HepG2 (cell line): ENCODE measurements at regions not wholly inside any gene's neighbourhood (a gene's known extent, or its start where the extent isn't known, plus 50 kb on each side); places are given as distances from the start of the nearest gene placed in this dataset.

Source experiments
- ATAC-seq: fragments of 200-7000 bp; cut with Tn5 transposase; 3 replicates; pipeline ENCODE4 v1.9.1; 2020; ENCODE audit warnings: mild to moderate bottlenecking, moderate library complexity
- BruUV-seq: library from RNA; stranded (reverse); fragments of 400-500 nt; replicated peaks from 2 replicates; lab custom pipeline; 2021; lab: Mats Ljungman, UMichigan
- CTCF ChIA-PET: fragments of 300-600 bp; formaldehyde crosslinking; extraction: SDS; loops from one replicate; lab custom pipeline; 2021; ENCODE audit warnings: low total read pairs, inconsistent platforms, low intra/inter-chr PET ratio; lab: Yijun Ruan, JAX
- POLR2A ChIA-PET: fragments of 350-600 bp; sonication (Branson Sonifier 250); formaldehyde crosslinking; loops from one replicate; lab custom pipeline; 2020; ENCODE audit warnings: antibody characterized with exemption, inconsistent platforms; lab: Yijun Ruan, JAX
- DNase-seq: peaks from one replicate; pipeline ENCODE4 v3.0.0-alpha.2; 2015; ENCODE audit warnings: low spot score
- FAIRE-seq: peaks from 3 replicates; lab custom pipeline; 2011; peaks lifted over from hg19 to GRCh38; lab: Jason Lieb, UNC
- H2AFZ ChIP-seq: one replicate; pipeline ENCODE4 v1.6.1; 2011; ENCODE audit warnings: low read length, inconsistent platforms
- H3K27ac ChIP-seq: fragments of 300-600 bp; 3 replicates; pipeline ENCODE4 v1.8.0; 2011; ENCODE audit warnings: mixed run types, mild to moderate bottlenecking, mixed read lengths, low read length, inconsistent platforms; ENCODE audit not compliant: insufficient read depth; ENCODE audit errors: extremely low read length
- H3K27me3 ChIP-seq, 2 experiments: fragments of 200-600 bp in 1 of 2; 2 replicates in 1 of 2; 3 replicates in 1 of 2; pipeline versions ENCODE4 v1.6.0 to v1.8.0; 2011; ENCODE audit warnings: low read length in 2 of 2, mild to moderate bottlenecking in 2 of 2, moderate library complexity in 2 of 2, inconsistent platforms in 1 of 2; ENCODE audit not compliant: insufficient read depth in 2 of 2, control insufficient read depth in 1 of 2
- H3K36me3 ChIP-seq, 2 experiments: fragments of 200-600 bp in 1 of 2; replicated peaks in 1 of 2; 2 replicates in 1 of 2; 3 replicates in 1 of 2; pipeline versions ENCODE4 v1.5.1 to v1.8.0; 2011; ENCODE audit warnings: low read length in 2 of 2, inconsistent platforms in 1 of 2; ENCODE audit not compliant: insufficient read depth in 2 of 2, control insufficient read depth in 1 of 2
- H3K4me1 ChIP-seq: 2 replicates; pipeline ENCODE4 v1.5.1; 2012; ENCODE audit warnings: low read length, inconsistent platforms; ENCODE audit not compliant: insufficient read depth
- H3K4me2 ChIP-seq: 2 replicates; pipeline ENCODE4 v1.6.0; 2011; ENCODE audit warnings: low read depth, low read length, inconsistent platforms
- H3K4me3 ChIP-seq, 3 experiments: fragments of 200-600 bp in 1 of 3; sonication (generic), shearing (Covaris generic) in 1 of 3; replicated peaks in 1 of 3; 2 replicates each; pipeline ENCODE4 v1.5.1; 2011 to 2016; ENCODE audit warnings: low read length in 3 of 3, inconsistent platforms in 2 of 3, low read depth in 2 of 3, mild to moderate bottlenecking in 2 of 3, control low read depth in 1 of 3, mixed read lengths in 1 of 3; ENCODE audit not compliant: insufficient read depth in 1 of 3
- H3K79me2 ChIP-seq: one replicate; pipeline ENCODE4 v1.6.1; 2011; ENCODE audit warnings: low read length, inconsistent platforms; ENCODE audit not compliant: insufficient read depth
- H3K9ac ChIP-seq: 2 replicates; pipeline ENCODE4 v1.6.0; 2011; ENCODE audit warnings: mild to moderate bottlenecking, low read depth, low read length, inconsistent platforms; ENCODE audit not compliant: insufficient read depth
- H3K9me3 ChIP-seq: 2 replicates; pipeline ENCODE4 v1.5.1; 2012; ENCODE audit warnings: mild to moderate bottlenecking, low read length
- H4K20me1 ChIP-seq: 2 replicates; pipeline ENCODE4 v1.6.0; 2011; ENCODE audit warnings: inconsistent platforms, mild to moderate bottlenecking, low read length, moderate library complexity; ENCODE audit not compliant: insufficient read depth
- AGO1 ChIP-seq: fragments of 200-400 bp; formaldehyde crosslinking; IDR thresholded peaks from 2 replicates; pipeline ENCODE4 v1.6.1; 2017; ENCODE audit warnings: mild to moderate bottlenecking, low read depth, low read length, moderate library complexity; ENCODE audit not compliant: poor library complexity, severe bottlenecking
- CC2D1A ChIP-seq: sonication (generic); formaldehyde crosslinking; IDR thresholded peaks from 2 replicates; pipeline ENCODE4 v1.8.1; 2023; ENCODE audit warnings: mild to moderate bottlenecking, missing genetic modification reagents
- HINFP ChIP-seq: sonication (generic); formaldehyde crosslinking; IDR thresholded peaks from 2 replicates; pipeline ENCODE4 v1.4.0; 2020; ENCODE audit warnings: low read depth, mild to moderate bottlenecking, missing genetic modification reagents
- HNRNPLL ChIP-seq: fragments of 200-400 bp; formaldehyde crosslinking; IDR thresholded peaks from 2 replicates; pipeline ENCODE4 v1.6.1; 2017; ENCODE audit warnings: mild to moderate bottlenecking, low read depth, low read length; ENCODE audit not compliant: poor library complexity, severe bottlenecking
- KDM5B ChIP-seq: sonication (generic); formaldehyde crosslinking; IDR thresholded peaks from 2 replicates; pipeline ENCODE4 v1.4.0; 2020; ENCODE audit warnings: missing genetic modification reagents, mild to moderate bottlenecking, borderline replicate concordance
- SALL2 ChIP-seq: sonication (generic); formaldehyde crosslinking; IDR thresholded peaks from 2 replicates; pipeline ENCODE4 v1.8.1; 2023; ENCODE audit warnings: mild to moderate bottlenecking, missing genetic modification reagents, inconsistent platforms
- TERF1 ChIP-seq: sonication (generic); formaldehyde crosslinking; IDR thresholded peaks from 2 replicates; pipeline ENCODE4 v1.8.0; 2022; ENCODE audit warnings: mild to moderate bottlenecking, missing genetic modification reagents, moderate library complexity
- XRCC5 ChIP-seq: fragments of 200-400 bp; formaldehyde crosslinking; optimal IDR thresholded peaks from 2 replicates; pipeline ENCODE3; 2017; ENCODE audit warnings: mild to moderate bottlenecking, low read length
- ZMYM3 ChIP-seq: sonication (generic); formaldehyde crosslinking; IDR thresholded peaks from 2 replicates; pipeline ENCODE4 v1.5.1; 2020; ENCODE audit warnings: mild to moderate bottlenecking, missing genetic modification reagents
- ZNF224 ChIP-seq: sonication (generic); formaldehyde crosslinking; IDR thresholded peaks from 2 replicates; pipeline ENCODE4 v1.5.0; 2020; ENCODE audit warnings: mild to moderate bottlenecking, missing genetic modification reagents
- ZNF263 ChIP-seq: sonication (generic); formaldehyde crosslinking; IDR thresholded peaks from 2 replicates; pipeline ENCODE4 v1.4.0; 2020; ENCODE audit warnings: missing genetic modification reagents
- ZNF431 ChIP-seq: sonication (generic); formaldehyde crosslinking; IDR thresholded peaks from 2 replicates; pipeline ENCODE4 v1.9.0; 2022; ENCODE audit warnings: missing genetic modification reagents, low read depth, mild to moderate bottlenecking, borderline replicate concordance
- ZNF530 ChIP-seq: sonication (generic); formaldehyde crosslinking; IDR thresholded peaks from 2 replicates; pipeline ENCODE4 v1.5.0; 2020; ENCODE audit warnings: low read depth, mild to moderate bottlenecking, missing genetic modification reagents
- ZNF572 ChIP-seq: sonication (generic); formaldehyde crosslinking; IDR thresholded peaks from 2 replicates; pipeline ENCODE4 v1.5.1; 2020; ENCODE audit warnings: mild to moderate bottlenecking, missing genetic modification reagents
- ZNF614 ChIP-seq: IDR thresholded peaks from 2 replicates; pipeline ENCODE4 v1.6.1; 2018; ENCODE audit warnings: missing biosample characterization, missing genetic modification reagents, inconsistent platforms, borderline replicate concordance
- ZNF737 ChIP-seq: sonication (generic); formaldehyde crosslinking; IDR thresholded peaks from 2 replicates; pipeline ENCODE4 v1.5.0; 2020; ENCODE audit warnings: missing genetic modification reagents, mild to moderate bottlenecking, borderline replicate concordance
- ZNF776 ChIP-seq: sonication (generic); formaldehyde crosslinking; IDR thresholded peaks from 2 replicates; pipeline ENCODE4 v1.4.0; 2020; ENCODE audit warnings: mild to moderate bottlenecking, missing genetic modification reagents
- ZNF879 ChIP-seq: sonication (generic); formaldehyde crosslinking; IDR thresholded peaks from 2 replicates; pipeline ENCODE4 v1.8.1; 2023; ENCODE audit warnings: missing genetic modification reagents
- WGBS: methylation state at CpG from one replicate; pipeline ENCODE4 v1.1.6; 2017; ENCODE audit warnings: low lambda C conversion rate; 5-methylcytosine and 5-hydroxymethylcytosine counted together
- in situ Hi-C: cut with HindIII; loops from 2 replicates; pipeline ENCODE4 v1.10.0; 2017; ENCODE audit warnings: low pct_unique_long_range_greater_than_20kb; ENCODE audit not compliant: extremely low pct_ligation_motif_present
- intact Hi-C: fragments of 100-400 bp; cut with micrococcal nuclease; formaldehyde crosslinking; loops from one replicate; pipeline ENCODE4 v1.10.0; 2022; ENCODE audit not compliant: unreplicated experiment

- Histone ChIP-seq H3K4me2 (no peak overlapping the region), H3K27me3 (peaks cover 8 to 60% of the 10 kb centered on the region in 2 experiments), H3K79me2 (no peaks in the 10 kb centered on the region), H2AFZ (no peak overlapping the region), H3K4me1 (peaks cover 88% of the 10 kb centered on the region), H3K27ac (no peak overlapping the region), H3K36me3 (no peaks in the 10 kb centered on the region), H3K9me3 (no peaks in the 10 kb centered on the region), H3K4me3 (no peak overlapping the region), H4K20me1 (no peaks in the 10 kb centered on the region), H3K9ac (no peak overlapping the region)
- POLR2A ChIA-PET = interaction anchor here (0.7 to 1.7 kb wide), 5 partner anchors 11 to 82 kb away, joined by 3 to 10 read pairs (median 3); no protein-coding TSS in a partner anchor
- no peak; the same call in 2 of the 3 replicates for ATAC-seq
- no peak for DNase-seq
- in situ Hi-C loops = no loop called here
- 21% methylated on average over 5 of the region's 5 CpGs for WGBS
- BruUV-seq = no TSS peak
- no peak for FAIRE-seq
- CTCF ChIA-PET = no interaction called here
- intact Hi-C loops = no loop called here
- TF ChIP-seq ZNF737 (CRISPR knock-in tag) = 0 out of 2 replicates have a peak, but pooled peaks have one; percentile 62
- TF ChIP-seq ZNF614 (CRISPR knock-in tag) = no peak
- TF ChIP-seq SALL2 (CRISPR knock-in tag) = 0 out of 2 replicates have a peak, but pooled peaks have one; percentile 48
- TF ChIP-seq ZNF263 (CRISPR knock-in tag) = 0 out of 2 replicates have a peak, but pooled peaks have one; percentile 9
- 0 out of 2 replicates have a peak, but pooled peaks have one; percentile 44 for TF ChIP-seq ZNF776 (CRISPR knock-in tag)
- TF ChIP-seq ZNF431 = 0 out of 2 replicates have a peak, but pooled peaks have one; percentile 40
- 0 out of 2 replicates have a peak, but pooled peaks have one; percentile 35 for TF ChIP-seq ZNF530 (CRISPR knock-in tag)
- peak; percentile 1 for TF ChIP-seq XRCC5
- TF ChIP-seq KDM5B (CRISPR knock-in tag) = 0 out of 2 replicates have a peak, but pooled peaks have one; percentile 37
- no peak for TF ChIP-seq HNRNPLL
- TF ChIP-seq AGO1 = no peak
- no peak for TF ChIP-seq CC2D1A
- TF ChIP-seq ZNF879 (CRISPR knock-in tag) = no peak
- TF ChIP-seq ZMYM3 (CRISPR knock-in tag) = 0 out of 2 replicates have a peak, but pooled peaks have one; percentile 38
- 0 out of 2 replicates have a peak, but pooled peaks have one; percentile 25 for TF ChIP-seq TERF1 (CRISPR knock-in tag)
- TF ChIP-seq ZNF224 = no peak
- TF ChIP-seq ZNF572 (CRISPR knock-in tag) = 0 out of 2 replicates have a peak, but pooled peaks have one; percentile 24
- 0 out of 2 replicates have a peak, but pooled peaks have one; percentile 27 for TF ChIP-seq HINFP
Measured at GRCh38 chr20:50358166-50358565, 152.0 kb upstream of the PTPN1 start.
